ENCODE measurements at regions not wholly inside any gene's neighbourhood (a gene's known extent, or its start where the extent isn't known, plus 50 kb on each side); places are given as distances from the start of the nearest gene placed in this dataset.

GRCh38 chr13:112241288-112241687 lies 134.9 kb upstream of the SPACA7 start:
- TF ChIP-seq CTCF (conservative IDR thresholded peaks at IDR 0.05; ENCODE audit: low read depth in 2 of 2) (no peak), ZNF114 (CRISPR knock-in tag; IDR thresholded peaks at IDR 0.05) (no peak), EZH2 (IDR thresholded peaks at IDR 0.05; ENCODE audit: low read depth, unreplicated experiment) (no peak), CREB1 (CRISPR knock-in tag; IDR thresholded peaks at IDR 0.05; ENCODE audit: low read depth) (no peak), STAT1 (IDR thresholded peaks at IDR 0.05; ENCODE audit: unreplicated experiment) (no peak), REST (IDR thresholded peaks at IDR 0.05; ENCODE audit: unreplicated experiment) (no peak), ZNF331 (CRISPR knock-in tag; IDR thresholded peaks at IDR 0.05; ENCODE audit: low read depth) (no peak), JUNB (IDR thresholded peaks at IDR 0.05; ENCODE audit: unreplicated experiment) (no peak), POLR2AphosphoS5 (IDR thresholded peaks at IDR 0.05; ENCODE audit: low read depth) (no peak), EZH2phosphoT487 (IDR thresholded peaks at IDR 0.05; ENCODE audit: unreplicated experiment) (no peak), ETS1 (IDR thresholded peaks at IDR 0.05) (no peak), ZNF462 (CRISPR knock-in tag; IDR thresholded peaks at IDR 0.05) (no peak)

Data from GM23338 (cell line).